OCI-LY1 (cell line): ENCODE measurements at regions not wholly inside any gene's neighbourhood (a gene's known extent, or its start where the extent isn't known, plus 50 kb on each side); places are given as distances from the start of the nearest gene placed in this dataset.

Experiments used
- H2AFZ ChIP-seq: fragments of 200-600 bp; sonication (generic), shearing (Covaris generic); 2 replicates; pipeline ENCODE4 v1.6.0; 2014; ENCODE audit warnings: antibody characterized with exemption, mild to moderate bottlenecking, low read length
- H3F3A ChIP-seq: fragments of 200-600 bp; sonication (generic), shearing (Covaris generic); 2 replicates; pipeline ENCODE4 v1.6.0; 2014; ENCODE audit warnings: mild to moderate bottlenecking, antibody characterized with exemption, low read length, moderate library complexity; ENCODE audit not compliant: insufficient read depth
- H3K27ac ChIP-seq: fragments of 200-600 bp; sonication (generic); 2 replicates; pipeline ENCODE4 v1.5.1; 2014; ENCODE audit warnings: low read length, mixed run types, mild to moderate bottlenecking, low read depth; ENCODE audit not compliant: poor library complexity, severe bottlenecking
- H3K27me3 ChIP-seq: fragments of 200-600 bp; sonication (generic); 2 replicates; pipeline ENCODE4 v1.6.0; 2014; ENCODE audit warnings: antibody characterized with exemption, mild to moderate bottlenecking, low read length, moderate library complexity; ENCODE audit not compliant: insufficient read depth
- H3K36me3 ChIP-seq: fragments of 200-600 bp; sonication (generic); 2 replicates; pipeline ENCODE4 v1.6.1; 2014; ENCODE audit warnings: mild to moderate bottlenecking, antibody characterized with exemption, low read length, moderate library complexity, mixed read lengths; ENCODE audit not compliant: insufficient read depth
- H3K4me1 ChIP-seq: fragments of 200-600 bp; sonication (generic); 2 replicates; pipeline ENCODE4 v1.5.1; 2014; ENCODE audit warnings: mild to moderate bottlenecking, low read length, moderate library complexity; ENCODE audit not compliant: insufficient read depth, severe bottlenecking
- H3K4me2 ChIP-seq: fragments of 200-600 bp; sonication (generic), shearing (Covaris generic); 2 replicates; pipeline ENCODE4 v1.6.1; 2014; ENCODE audit warnings: low read length
- H3K4me3 ChIP-seq: fragments of 200-600 bp; sonication (generic); 2 replicates; pipeline ENCODE4 v1.5.1; 2014; ENCODE audit warnings: low read length, low read depth, mild to moderate bottlenecking, mixed read lengths; ENCODE audit not compliant: poor library complexity, severe bottlenecking
- H3K79me2 ChIP-seq: fragments of 200-600 bp; shearing (Covaris generic); 2 replicates; pipeline ENCODE4 v1.6.1; 2016; ENCODE audit warnings: mixed run types, low read length, mixed read lengths; ENCODE audit not compliant: insufficient read depth
- H3K9ac ChIP-seq: fragments of 200-600 bp; sonication (generic), shearing (Covaris generic); 2 replicates; pipeline ENCODE4 v1.6.1; 2014; ENCODE audit warnings: mild to moderate bottlenecking, low read length, mixed read lengths
- H3K9me2 ChIP-seq: fragments of 200-600 bp; sonication (generic), shearing (Covaris generic); 2 replicates; pipeline ENCODE4 v1.6.1; 2014; ENCODE audit warnings: low read depth, mild to moderate bottlenecking, low read length, mixed read lengths
- H3K9me3 ChIP-seq: fragments of 200-600 bp; shearing (Covaris generic); 2 replicates; pipeline ENCODE4 v1.6.1; 2014; ENCODE audit warnings: low read length, mixed read lengths
- H4K20me1 ChIP-seq: fragments of 200-600 bp; sonication (generic), shearing (Covaris generic); 2 replicates; pipeline ENCODE4 v1.6.0; 2016; ENCODE audit warnings: mild to moderate bottlenecking, low read length; ENCODE audit not compliant: insufficient read depth
- CTCF ChIP-seq: fragments of 200-600 bp; sonication (generic), shearing (Covaris generic); IDR thresholded peaks from 2 replicates; pipeline ENCODE4 v1.5.1; 2017; ENCODE audit warnings: mild to moderate bottlenecking, antibody characterized with exemption, low read length, moderate library complexity, mixed read lengths
- EZH2 ChIP-seq: fragments of 200-600 bp; sonication (generic), shearing (Covaris generic); IDR thresholded peaks from 2 replicates; pipeline ENCODE4 v1.8.0; 2017; ENCODE audit warnings: borderline replicate concordance, mixed run types, mild to moderate bottlenecking, antibody characterized with exemption, low read length, moderate library complexity, mixed read lengths

GRCh38 chr2:48145845-48146452 lies 168.5 kb upstream of the FOXN2 start:
- H3K79me2 ChIP-seq = no peaks in the 10 kb centered on the region
- no peak overlapping the region for H3K9ac ChIP-seq
- no peaks in the 10 kb centered on the region for H3K9me3 ChIP-seq
- no peak overlapping the region for H3K4me3 ChIP-seq
- H3K4me2 ChIP-seq = no peak overlapping the region
- no peaks in the 10 kb centered on the region; the same call in 1 of the 2 replicates for H3F3A ChIP-seq
- no peaks in the 10 kb centered on the region for H3K4me1 ChIP-seq
- no peaks in the 10 kb centered on the region for H3K27me3 ChIP-seq
- H3K9me2 ChIP-seq = no peaks in the 10 kb centered on the region; the same call in 1 of the 2 replicates
- H4K20me1 ChIP-seq = no peaks in the 10 kb centered on the region
- H2AFZ ChIP-seq = no peak overlapping the region
- no peak overlapping the region for H3K27ac ChIP-seq
- H3K36me3 ChIP-seq = no peaks in the 10 kb centered on the region
- TF ChIP-seq EZH2 (no peak), CTCF (no peak)

GRCh38 chr2:48146552-48146951 lies 167.9 kb upstream of the FOXN2 start:
- Histone ChIP-seq H3K4me3 (no peak overlapping the region), H3K9me2 (no peaks in the 10 kb centered on the region; the same call in 1 of the 2 replicates), H3K4me1 (no peaks in the 10 kb centered on the region), H3K9ac (no peak overlapping the region), H3K36me3 (no peaks in the 10 kb centered on the region), H3K4me2 (no peak overlapping the region), H3K27ac (no peak overlapping the region), H3K9me3 (no peaks in the 10 kb centered on the region), H3K79me2 (no peaks in the 10 kb centered on the region), H3K27me3 (no peaks in the 10 kb centered on the region), H4K20me1 (no peaks in the 10 kb centered on the region), H2AFZ (no peak overlapping the region), H3F3A (no peaks in the 10 kb centered on the region; the same call in 1 of the 2 replicates)
- no peak for TF ChIP-seq CTCF
- TF ChIP-seq EZH2 = no peak

- Histone ChIP-seq H2AFZ (no peak overlapping the region), H3F3A (no peaks in the 10 kb centered on the region; the same call in 1 of the 2 replicates), H3K79me2 (no peaks in the 10 kb centered on the region), H3K9me2 (no peaks in the 10 kb centered on the region; the same call in 1 of the 2 replicates), H3K4me2 (no peak overlapping the region), H3K4me3 (no peak overlapping the region), H4K20me1 (no peaks in the 10 kb centered on the region), H3K9me3 (no peaks in the 10 kb centered on the region), H3K36me3 (no peaks in the 10 kb centered on the region), H3K27me3 (no peaks in the 10 kb centered on the region), H3K27ac (no peak overlapping the region), H3K9ac (no peak overlapping the region), H3K4me1 (no peaks in the 10 kb centered on the region)
- TF ChIP-seq CTCF = no peak
- no peak for TF ChIP-seq EZH2
Measured at GRCh38 chr2:48147719-48148118, 166.8 kb upstream of the FOXN2 start.
